DOHH2 (cell line): ENCODE measurements at regions not wholly inside any gene's neighbourhood (a gene's known extent, or its start where the extent isn't known, plus 50 kb on each side); places are given as distances from the start of the nearest gene placed in this dataset.

Source experiments
- H3F3A ChIP-seq: fragments of 200-600 bp; sonication (generic), shearing (Covaris generic); 2 replicates; pipeline ENCODE4 v1.6.0; 2016; ENCODE audit warnings: antibody characterized with exemption, mild to moderate bottlenecking; ENCODE audit not compliant: control insufficient read depth, insufficient read depth
- H3K27ac ChIP-seq: fragments of 200-600 bp; sonication (generic); 2 replicates; pipeline ENCODE4 v1.5.1; 2014; ENCODE audit warnings: low read depth, mild to moderate bottlenecking, low read length, moderate library complexity
- H3K27me3 ChIP-seq: fragments of 200-600 bp; sonication (generic); 2 replicates; pipeline ENCODE4 v1.6.1; 2014; ENCODE audit warnings: mild to moderate bottlenecking, low read length, mixed read lengths; ENCODE audit not compliant: control insufficient read depth
- H3K36me3 ChIP-seq: fragments of 200-600 bp; sonication (generic); 2 replicates; pipeline ENCODE4 v1.6.1; 2014; ENCODE audit warnings: mild to moderate bottlenecking, low read length, moderate library complexity, mixed read lengths; ENCODE audit not compliant: control insufficient read depth
- H3K4me1 ChIP-seq: fragments of 200-600 bp; sonication (generic); 2 replicates; pipeline ENCODE4 v1.6.1; 2014; ENCODE audit warnings: mild to moderate bottlenecking, low read length, mixed read lengths; ENCODE audit not compliant: control insufficient read depth
- H3K4me2 ChIP-seq: fragments of 200-600 bp; sonication (generic); 2 replicates; pipeline ENCODE4 v1.6.0; 2014; ENCODE audit warnings: mild to moderate bottlenecking, low read length, moderate library complexity
- H3K4me3 ChIP-seq: fragments of 200-600 bp; sonication (generic); 2 replicates; pipeline ENCODE4 v1.5.1; 2014; ENCODE audit warnings: mild to moderate bottlenecking, low read length, mixed read lengths
- H3K79me2 ChIP-seq: fragments of 200-600 bp; sonication (generic); 2 replicates; pipeline ENCODE4 v1.6.1; 2014; ENCODE audit warnings: mild to moderate bottlenecking, low read length, mixed read lengths; ENCODE audit not compliant: control insufficient read depth
- H3K9me2 ChIP-seq: fragments of 200-600 bp; sonication (generic); replicated peaks from 2 replicates; pipeline ENCODE4 v1.6.1; 2014; ENCODE audit warnings: mild to moderate bottlenecking, low read length, mixed read lengths; ENCODE audit not compliant: control insufficient read depth
- H3K9me3 ChIP-seq: fragments of 200-600 bp; sonication (generic); 2 replicates; pipeline ENCODE4 v1.6.1; 2014; ENCODE audit warnings: antibody characterized with exemption, low read length, mixed read lengths; ENCODE audit not compliant: control insufficient read depth, insufficient read depth
- H4K20me1 ChIP-seq: fragments of 200-600 bp; sonication (generic); 2 replicates; pipeline ENCODE4 v1.6.0; 2014; ENCODE audit warnings: low read depth, mild to moderate bottlenecking, antibody characterized with exemption, low read length, moderate library complexity; ENCODE audit not compliant: control insufficient read depth, insufficient read depth
- EZH2phosphoT487 ChIP-seq: fragments of 200-600 bp; sonication (generic); IDR thresholded peaks from 2 replicates; pipeline ENCODE4 v1.6.1; 2017; ENCODE audit warnings: borderline replicate concordance, mild to moderate bottlenecking, antibody characterized with exemption, low read length, moderate library complexity, mixed read lengths
- TF ChIP-seq, protein P1 (sequence below): fragments of 200-600 bp; sonication (generic); IDR thresholded peaks from one replicate; pipeline ENCODE4 v1.5.1; 2014; ENCODE audit warnings: antibody characterized with exemption, mild to moderate bottlenecking, low read depth, low read length; ENCODE audit not compliant: poor library complexity, severe bottlenecking

DNA sequence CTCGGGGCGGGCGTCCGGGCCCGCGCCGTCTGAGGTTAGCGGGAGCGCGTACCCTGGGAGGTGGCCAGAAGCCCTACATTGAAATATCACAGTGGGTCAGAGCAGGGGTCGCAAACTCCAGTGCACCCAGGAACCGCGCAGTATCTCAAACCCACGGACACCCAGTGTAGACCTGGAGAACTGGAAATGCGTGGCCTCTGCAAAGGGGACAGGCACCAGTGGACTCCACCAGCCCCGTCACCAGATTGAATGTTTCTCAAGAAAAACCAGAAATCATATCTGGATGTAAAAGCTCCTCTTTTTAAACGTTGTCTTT lies 117.6 kb upstream of the SMIM23 start:
- H3K9me2 ChIP-seq, result no peaks in the 10 kb centered on the region
- H3F3A ChIP-seq, result no peaks in the 10 kb centered on the region
- H3K27ac ChIP-seq, result no peak overlapping the region
- no peaks in the 10 kb centered on the region for H3K4me1 ChIP-seq
- TF ChIP-seq, protein P1, sequence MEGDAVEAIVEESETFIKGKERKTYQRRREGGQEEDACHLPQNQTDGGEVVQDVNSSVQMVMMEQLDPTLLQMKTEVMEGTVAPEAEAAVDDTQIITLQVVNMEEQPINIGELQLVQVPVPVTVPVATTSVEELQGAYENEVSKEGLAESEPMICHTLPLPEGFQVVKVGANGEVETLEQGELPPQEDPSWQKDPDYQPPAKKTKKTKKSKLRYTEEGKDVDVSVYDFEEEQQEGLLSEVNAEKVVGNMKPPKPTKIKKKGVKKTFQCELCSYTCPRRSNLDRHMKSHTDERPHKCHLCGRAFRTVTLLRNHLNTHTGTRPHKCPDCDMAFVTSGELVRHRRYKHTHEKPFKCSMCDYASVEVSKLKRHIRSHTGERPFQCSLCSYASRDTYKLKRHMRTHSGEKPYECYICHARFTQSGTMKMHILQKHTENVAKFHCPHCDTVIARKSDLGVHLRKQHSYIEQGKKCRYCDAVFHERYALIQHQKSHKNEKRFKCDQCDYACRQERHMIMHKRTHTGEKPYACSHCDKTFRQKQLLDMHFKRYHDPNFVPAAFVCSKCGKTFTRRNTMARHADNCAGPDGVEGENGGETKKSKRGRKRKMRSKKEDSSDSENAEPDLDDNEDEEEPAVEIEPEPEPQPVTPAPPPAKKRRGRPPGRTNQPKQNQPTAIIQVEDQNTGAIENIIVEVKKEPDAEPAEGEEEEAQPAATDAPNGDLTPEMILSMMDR, result no peak
- TF ChIP-seq EZH2phosphoT487, result no peak
- H4K20me1 ChIP-seq, result no peaks in the 10 kb centered on the region
- no peaks in the 10 kb centered on the region for H3K79me2 ChIP-seq
- H3K4me2 ChIP-seq, result no peak overlapping the region
- no peaks in the 10 kb centered on the region for H3K9me3 ChIP-seq
- H3K27me3 ChIP-seq, result peaks cover 13% of the 10 kb centered on the region; the same call in 1 of the 2 replicates
- no peaks in the 10 kb centered on the region for H3K36me3 ChIP-seq
- H3K4me3 ChIP-seq, result no peak overlapping the region

DNA sequence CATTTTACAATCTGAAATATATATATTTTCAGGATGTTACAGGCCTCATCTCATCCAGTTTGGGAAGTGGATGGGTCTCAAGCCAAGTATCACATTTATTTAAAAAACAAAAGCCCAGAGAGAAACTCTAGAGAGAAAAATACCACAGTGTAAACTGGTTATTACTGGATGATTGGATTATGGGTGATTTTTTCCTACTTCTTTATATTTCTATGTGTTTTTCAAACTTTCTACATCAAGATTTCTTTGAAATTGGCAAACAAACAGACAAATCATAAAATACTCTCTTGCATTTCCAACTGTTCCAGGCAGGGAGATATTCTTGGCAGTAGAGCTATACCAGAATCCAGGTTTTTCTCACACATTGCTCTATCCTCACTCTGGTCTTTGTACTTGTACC lies 116.0 kb upstream of the SMIM23 start:
- Histone ChIP-seq H3K27ac (no peak overlapping the region), H3K79me2 (no peaks in the 10 kb centered on the region), H3F3A (no peaks in the 10 kb centered on the region), H3K4me2 (no peak overlapping the region), H3K9me2 (no peaks in the 10 kb centered on the region), H4K20me1 (no peaks in the 10 kb centered on the region), H3K9me3 (no peaks in the 10 kb centered on the region), H3K36me3 (no peaks in the 10 kb centered on the region), H3K4me1 (no peaks in the 10 kb centered on the region), H3K27me3 (peaks cover 20% of the 10 kb centered on the region; the same call in 1 of the 2 replicates), H3K4me3 (no peak overlapping the region)
- no peak for TF ChIP-seq EZH2phosphoT487
- TF ChIP-seq, protein P1, result no peak

GRCh38 chr5:171672556-171672955 lies 113.1 kb upstream of the SMIM23 start:
- Histone ChIP-seq H3K79me2 (no peaks in the 10 kb centered on the region), H3K9me2 (no peaks in the 10 kb centered on the region), H3K4me3 (no peak overlapping the region), H3K36me3 (no peaks in the 10 kb centered on the region), H3F3A (no peaks in the 10 kb centered on the region), H3K9me3 (no peaks in the 10 kb centered on the region), H4K20me1 (no peaks in the 10 kb centered on the region), H3K4me1 (no peaks in the 10 kb centered on the region), H3K4me2 (no peak overlapping the region), H3K27ac (no peak overlapping the region), H3K27me3 (peaks cover 36% of the 10 kb centered on the region)
- no peak for TF ChIP-seq EZH2phosphoT487
- TF ChIP-seq, protein P1, result no peak

GRCh38 chr5:171673328-171673727 lies 112.3 kb upstream of the SMIM23 start:
- TF ChIP-seq, protein P1, result no peak
- TF ChIP-seq EZH2phosphoT487, result no peak
- Histone ChIP-seq H3K4me2 (no peak overlapping the region), H3F3A (no peaks in the 10 kb centered on the region), H3K27ac (no peak overlapping the region), H3K4me3 (no peak overlapping the region), H3K27me3 (peaks cover 36% of the 10 kb centered on the region), H3K79me2 (no peaks in the 10 kb centered on the region), H3K4me1 (no peaks in the 10 kb centered on the region), H3K9me3 (no peaks in the 10 kb centered on the region), H3K36me3 (no peaks in the 10 kb centered on the region), H4K20me1 (no peaks in the 10 kb centered on the region), H3K9me2 (no peaks in the 10 kb centered on the region)
